Hepatocyte (in vitro differentiated cells): ENCODE measurements at regions not wholly inside any gene's neighbourhood (a gene's known extent, or its start where the extent isn't known, plus 50 kb on each side); places are given as distances from the start of the nearest gene placed in this dataset.

ENCODE experiments used
- DNase-seq: peaks from one replicate; pipeline ENCODE4 v3.0.0-alpha.2; 2016; ENCODE audit warnings: low spot score
- H2AFZ ChIP-seq: fragments of 200-600 bp; sonication (generic); 2 replicates; pipeline ENCODE4 v1.6.0; 2016; ENCODE audit warnings: antibody characterized with exemption, mild to moderate bottlenecking
- H3K27ac ChIP-seq: fragments of 200-600 bp; sonication (generic); 2 replicates; pipeline ENCODE4 v1.5.1; 2016; ENCODE audit warnings: mild to moderate bottlenecking
- H3K27me3 ChIP-seq: fragments of 200-600 bp; sonication (generic); 2 replicates; pipeline ENCODE4 v1.6.1; 2016
- H3K36me3 ChIP-seq: fragments of 200-600 bp; sonication (generic); replicated peaks from 2 replicates; pipeline ENCODE4 v1.5.1; 2016; ENCODE audit warnings: low read depth; ENCODE audit not compliant: insufficient read depth
- H3K4me1 ChIP-seq: fragments of 200-600 bp; sonication (generic); 2 replicates; pipeline ENCODE4 v1.5.1; 2016; ENCODE audit warnings: mild to moderate bottlenecking, moderate library complexity; ENCODE audit not compliant: insufficient read depth
- H3K4me2 ChIP-seq: fragments of 200-600 bp; sonication (generic); 2 replicates; pipeline ENCODE4 v1.6.0; 2016
- H3K4me3 ChIP-seq: fragments of 200-600 bp; sonication (generic); 2 replicates; pipeline ENCODE4 v1.5.1; 2016; ENCODE audit warnings: mild to moderate bottlenecking
- H3K79me2 ChIP-seq: fragments of 200-600 bp; sonication (generic); 2 replicates; pipeline ENCODE4 v1.6.0; 2017; ENCODE audit warnings: mild to moderate bottlenecking
- H3K9me2 ChIP-seq: fragments of 200-600 bp; sonication (generic); replicated peaks from 2 replicates; pipeline ENCODE4 v1.6.0; 2017; ENCODE audit warnings: mild to moderate bottlenecking; ENCODE audit not compliant: insufficient read depth
- H3K9me3 ChIP-seq: fragments of 200-600 bp; sonication (generic); 2 replicates; pipeline ENCODE4 v1.5.1; 2016; ENCODE audit warnings: low read depth, mild to moderate bottlenecking
- H4K20me1 ChIP-seq: fragments of 200-600 bp; sonication (generic); 2 replicates; pipeline ENCODE4 v1.6.0; 2016; ENCODE audit warnings: mild to moderate bottlenecking; ENCODE audit not compliant: insufficient read depth, poor library complexity, severe bottlenecking
- EZH2 ChIP-seq: fragments of 200-600 bp; sonication (generic); IDR thresholded peaks from 2 replicates; pipeline ENCODE4 v1.6.1; 2016; ENCODE audit warnings: antibody characterized with exemption, mild to moderate bottlenecking, borderline replicate concordance
- EZH2phosphoT487 ChIP-seq: fragments of 200-600 bp; sonication (generic); IDR thresholded peaks from one replicate; pipeline ENCODE4 v1.6.1; 2018; ENCODE audit warnings: antibody characterized with exemption, mild to moderate bottlenecking, low read depth, moderate library complexity; ENCODE audit not compliant: unreplicated experiment, severe bottlenecking
- WGBS: methylation state at CpG from one replicate; pipeline ENCODE4 v1.1.6; 2016; ENCODE audit warnings: low lambda C conversion rate; ENCODE audit errors: missing lambda C conversion rate; 5-methylcytosine and 5-hydroxymethylcytosine counted together
- TF ChIP-seq, protein P1 (sequence below): fragments of 200-600 bp; sonication (generic); IDR thresholded peaks from 2 replicates; pipeline ENCODE4 v1.5.1; 2016; ENCODE audit warnings: antibody characterized with exemption, mild to moderate bottlenecking; ENCODE audit not compliant: poor library complexity

DNA sequence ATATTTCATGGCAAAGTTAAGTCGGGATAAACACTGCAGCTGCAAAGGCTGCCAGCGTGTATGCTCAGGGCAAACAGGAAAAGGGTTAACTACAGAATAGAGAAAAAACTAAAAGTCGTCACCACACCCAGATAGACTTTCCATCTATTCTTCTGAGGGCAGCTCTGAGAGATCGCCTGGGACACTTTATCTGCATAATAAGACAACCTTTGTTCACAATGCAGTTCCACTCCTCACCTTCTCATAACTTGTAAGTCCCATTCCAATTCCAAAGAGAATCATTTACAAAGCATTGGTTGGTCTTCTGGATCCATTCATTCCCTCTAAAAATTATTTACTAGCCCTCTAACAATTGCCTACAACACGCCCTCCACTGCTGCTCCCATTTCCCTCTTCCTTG is 437.4 kb downstream of the RND3 start:
- TF ChIP-seq, protein P1, sequence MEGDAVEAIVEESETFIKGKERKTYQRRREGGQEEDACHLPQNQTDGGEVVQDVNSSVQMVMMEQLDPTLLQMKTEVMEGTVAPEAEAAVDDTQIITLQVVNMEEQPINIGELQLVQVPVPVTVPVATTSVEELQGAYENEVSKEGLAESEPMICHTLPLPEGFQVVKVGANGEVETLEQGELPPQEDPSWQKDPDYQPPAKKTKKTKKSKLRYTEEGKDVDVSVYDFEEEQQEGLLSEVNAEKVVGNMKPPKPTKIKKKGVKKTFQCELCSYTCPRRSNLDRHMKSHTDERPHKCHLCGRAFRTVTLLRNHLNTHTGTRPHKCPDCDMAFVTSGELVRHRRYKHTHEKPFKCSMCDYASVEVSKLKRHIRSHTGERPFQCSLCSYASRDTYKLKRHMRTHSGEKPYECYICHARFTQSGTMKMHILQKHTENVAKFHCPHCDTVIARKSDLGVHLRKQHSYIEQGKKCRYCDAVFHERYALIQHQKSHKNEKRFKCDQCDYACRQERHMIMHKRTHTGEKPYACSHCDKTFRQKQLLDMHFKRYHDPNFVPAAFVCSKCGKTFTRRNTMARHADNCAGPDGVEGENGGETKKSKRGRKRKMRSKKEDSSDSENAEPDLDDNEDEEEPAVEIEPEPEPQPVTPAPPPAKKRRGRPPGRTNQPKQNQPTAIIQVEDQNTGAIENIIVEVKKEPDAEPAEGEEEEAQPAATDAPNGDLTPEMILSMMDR: no peak
- no peak for TF ChIP-seq EZH2phosphoT487
- Histone ChIP-seq H3K9me2 (no peaks in the 10 kb centered on the region), H3K36me3 (no peaks in the 10 kb centered on the region), H3K79me2 (no peaks in the 10 kb centered on the region), H3K4me2 (no peak overlapping the region), H3K4me3 (no peak overlapping the region), H3K9me3 (no peaks in the 10 kb centered on the region), H4K20me1 (no peaks in the 10 kb centered on the region), H3K27me3 (no peaks in the 10 kb centered on the region), H3K27ac (no peak overlapping the region), H3K4me1 (no peaks in the 10 kb centered on the region), H2AFZ (no peak overlapping the region)
- whole genome bisulfite sequencing: 83% methylated on average over 5 of the region's 5 CpGs
- DNase-seq: no peak

DNA sequence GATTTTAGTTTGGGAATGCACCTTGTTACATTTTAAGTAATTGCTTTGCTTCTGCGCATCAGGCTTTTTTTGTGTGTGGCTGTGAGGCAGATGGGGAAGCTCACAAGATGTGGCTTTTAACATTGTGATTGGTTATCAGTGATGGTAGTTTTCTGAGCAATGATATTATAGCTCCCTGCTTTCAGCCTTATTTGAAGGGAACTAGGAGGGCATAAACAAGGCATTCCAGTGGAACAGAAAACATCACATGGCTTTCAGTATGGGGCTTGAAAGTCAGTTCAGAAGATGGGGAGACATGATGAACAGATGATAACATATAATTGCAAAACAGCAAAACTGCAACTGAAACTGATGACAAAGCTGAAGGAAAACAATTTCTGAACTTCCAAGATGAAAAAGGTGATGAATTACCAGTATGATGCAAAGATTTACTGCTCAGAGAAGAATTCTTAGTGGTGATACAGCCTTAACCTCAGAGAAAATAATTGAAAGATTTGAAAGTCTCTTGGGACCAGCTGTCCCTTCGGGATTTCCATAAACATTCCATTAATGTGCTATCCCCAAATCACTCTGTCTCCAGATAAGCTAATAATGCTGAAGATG is 439.7 kb downstream of the RND3 start:
- Histone ChIP-seq H3K27ac (no peak overlapping the region), H3K79me2 (no peaks in the 10 kb centered on the region), H3K9me2 (no peaks in the 10 kb centered on the region), H3K4me2 (no peak overlapping the region), H3K9me3 (no peaks in the 10 kb centered on the region), H3K4me3 (no peak overlapping the region), H2AFZ (no peak overlapping the region), H3K27me3 (no peaks in the 10 kb centered on the region), H3K4me1 (no peaks in the 10 kb centered on the region), H4K20me1 (no peaks in the 10 kb centered on the region), H3K36me3 (no peaks in the 10 kb centered on the region)
- TF ChIP-seq EZH2: no peak
- TF ChIP-seq EZH2phosphoT487: no peak
- TF ChIP-seq, protein P1: no peak
- 78% methylated on average over 2 of the region's 2 CpGs for WGBS
- DNase-seq: no peak

DNA sequence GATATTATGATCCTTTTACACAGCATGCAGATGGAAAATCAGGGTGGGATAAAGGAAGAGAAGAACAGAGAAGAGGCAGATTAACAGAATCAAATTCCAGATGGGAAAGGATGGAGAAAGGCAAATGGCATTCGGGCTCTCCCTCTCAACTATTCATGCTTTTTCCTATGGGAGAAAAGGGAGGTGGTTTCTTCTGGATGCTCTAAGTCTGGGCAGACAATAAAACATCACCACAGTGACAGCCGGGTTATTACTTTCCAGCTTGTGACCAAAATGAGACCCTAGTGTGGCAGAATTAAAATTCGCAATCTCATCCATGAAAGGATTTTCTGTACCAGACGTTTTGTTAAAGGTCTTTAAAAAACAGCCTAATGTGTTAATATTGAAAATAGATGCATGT is 440.7 kb downstream of the RND3 start:
- TF ChIP-seq, protein P1: no peak
- TF ChIP-seq EZH2 (no peak), EZH2phosphoT487 (no peak)
- H3K4me2 ChIP-seq: no peak overlapping the region

DNA sequence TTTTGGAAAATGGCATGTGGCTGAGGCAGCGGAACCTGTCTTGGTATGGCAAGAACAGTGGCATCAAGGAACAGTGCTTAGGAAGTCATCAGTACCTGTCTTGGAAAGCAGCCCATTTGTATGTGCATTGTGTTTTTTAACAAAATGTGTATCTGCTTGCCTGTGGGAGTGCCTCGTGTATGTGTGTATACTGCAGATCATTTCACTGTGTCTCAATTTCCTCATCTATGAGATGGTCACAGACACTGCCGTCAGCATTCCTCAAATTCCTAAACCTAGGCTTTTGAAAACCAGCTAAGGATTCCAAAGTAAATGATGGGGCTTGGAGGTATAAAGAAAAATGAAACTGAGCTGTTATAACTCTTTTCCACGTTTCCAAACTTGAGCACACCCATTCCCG is 441.3 kb downstream of the RND3 start:
- Histone ChIP-seq H3K4me1 (peaks cover 11% of the 10 kb centered on the region), H3K36me3 (no peaks in the 10 kb centered on the region), H3K9me3 (no peaks in the 10 kb centered on the region), H2AFZ (no peak overlapping the region), H3K4me2 (no peak overlapping the region), H3K27ac (no peak overlapping the region), H3K4me3 (no peak overlapping the region), H4K20me1 (no peaks in the 10 kb centered on the region), H3K79me2 (no peaks in the 10 kb centered on the region), H3K27me3 (no peaks in the 10 kb centered on the region), H3K9me2 (no peaks in the 10 kb centered on the region)
- no peak for DNase-seq
- WGBS: 61% methylated on average over 5 of the region's 5 CpGs
- TF ChIP-seq, protein P1: no peak
- TF ChIP-seq EZH2phosphoT487: no peak
- TF ChIP-seq EZH2: no peak

More for the DNA sequence above, 440.7 kb downstream of the RND3 start:
- 80% methylated on average over 4 of the region's 4 CpGs for WGBS
- H3K27me3 ChIP-seq: no peaks in the 10 kb centered on the region
- no peaks in the 10 kb centered on the region for H3K79me2 ChIP-seq
- no peaks in the 10 kb centered on the region for H3K9me2 ChIP-seq
- peaks cover 7% of the 10 kb centered on the region for H3K4me1 ChIP-seq
- H2AFZ ChIP-seq: no peak overlapping the region
- no peaks in the 10 kb centered on the region for H4K20me1 ChIP-seq
- no peaks in the 10 kb centered on the region for H3K36me3 ChIP-seq
- DNase-seq: no peak
- H3K9me3 ChIP-seq: no peaks in the 10 kb centered on the region
- H3K27ac ChIP-seq: no peak overlapping the region
- H3K4me3 ChIP-seq: no peak overlapping the region
